ENCODE measurements at regions not wholly inside any gene's neighbourhood (a gene's known extent, or its start where the extent isn't known, plus 50 kb on each side); places are given as distances from the start of the nearest gene placed in this dataset.

DNA sequence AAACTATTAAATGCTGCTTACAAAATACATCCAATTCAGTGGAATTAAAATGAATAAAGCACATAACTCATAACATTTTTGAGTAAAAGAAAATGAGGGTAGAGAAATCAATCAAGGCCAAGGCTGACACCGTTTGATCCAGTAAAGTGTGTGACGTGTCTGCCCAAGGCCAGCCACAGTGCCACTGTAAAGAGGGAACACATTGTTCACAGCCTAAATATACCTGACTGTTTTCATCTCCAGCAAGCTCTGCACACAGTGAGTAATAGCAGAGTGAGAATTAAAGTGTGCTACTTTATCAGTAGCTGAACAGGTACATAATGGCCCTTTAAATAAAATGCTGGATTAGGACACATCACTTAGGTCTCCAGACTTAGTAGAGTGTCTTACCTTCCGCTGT lies 130.8 kb upstream of the DPP6 start:
- Histone ChIP-seq H3K4ac (ENCODE audit: low read depth, low read length) (no peak overlapping the region), H3K4me3 (ENCODE audit: low read length) (no peak overlapping the region), H2AK5ac (ENCODE audit: low read length) (no peak overlapping the region), H4K8ac (ENCODE audit: low read depth, low read length) (no peak overlapping the region), H2BK5ac (ENCODE audit: low read length) (no peak overlapping the region), H2BK120ac (ENCODE audit: low read depth, low read length) (no peak overlapping the region), H3K36me3 (ENCODE audit: control insufficient read depth, insufficient read depth, low read length) (no peaks in the 10 kb centered on the region), H3K9ac (ENCODE audit: low read length) (no peak overlapping the region), H4K5ac (ENCODE audit: low read length) (no peak overlapping the region), H3K79me2 (ENCODE audit: control insufficient read depth, insufficient read depth, low read length) (no peaks in the 10 kb centered on the region), H3K4me2 (ENCODE audit: low read length) (no peak overlapping the region), H2BK15ac (replicated peaks; ENCODE audit: low read depth) (no peak overlapping the region), H3K27ac (ENCODE audit: low read depth, low read length) (no peak overlapping the region), H3K4me1 (ENCODE audit: control insufficient read depth, low read depth, low read length) (no peaks in the 10 kb centered on the region), H3K56ac (ENCODE audit: low read length) (no peak overlapping the region), H3K23ac (ENCODE audit: low read length) (no peak overlapping the region), H3K18ac (ENCODE audit: low read length) (no peak overlapping the region), H3K79me1 (ENCODE audit: low read length) (no peaks in the 10 kb centered on the region), H3K27me3 (ENCODE audit: insufficient read depth, low read length, poor library complexity) (no peaks in the 10 kb centered on the region)
- no CpG with 5 or more reads among the region's 3 CpGs for WGBS (ENCODE audit: extremely low coverage, insufficient coverage, low lambda C conversion rate)
- no peak for DNase-seq

DNA sequence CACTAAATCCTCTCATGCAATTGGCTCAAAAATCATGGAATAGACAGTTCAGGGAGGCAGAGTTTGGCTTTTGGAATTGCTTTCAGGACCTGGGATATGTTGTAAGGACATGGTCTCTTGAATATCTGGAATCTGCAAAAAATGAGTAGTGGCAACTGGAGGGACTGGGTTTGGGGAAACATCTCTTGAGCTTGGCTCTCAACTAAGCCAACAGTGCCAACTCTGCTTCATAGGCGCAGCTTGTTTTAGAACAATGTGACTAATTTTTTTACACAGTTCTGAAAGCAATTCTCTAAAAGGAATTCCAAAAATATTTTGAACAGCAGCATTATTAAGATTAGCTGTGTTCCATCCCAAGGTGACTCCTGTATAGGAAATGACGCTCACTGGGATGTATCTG lies 121.5 kb upstream of the DPP6 start:
- Histone ChIP-seq H3K79me1 (ENCODE audit: low read length) (no peaks in the 10 kb centered on the region), H2AK5ac (ENCODE audit: low read length) (no peak overlapping the region), H2BK5ac (ENCODE audit: low read length) (no peak overlapping the region), H3K4ac (ENCODE audit: low read depth, low read length) (no peak overlapping the region), H3K23ac (ENCODE audit: low read length) (no peak overlapping the region), H4K8ac (ENCODE audit: low read depth, low read length) (no peak overlapping the region), H3K4me1 (ENCODE audit: control insufficient read depth, low read depth, low read length) (no peaks in the 10 kb centered on the region), H2BK15ac (replicated peaks; ENCODE audit: low read depth) (no peak overlapping the region), H2BK120ac (ENCODE audit: low read depth, low read length) (no peak overlapping the region), H3K27ac (ENCODE audit: low read depth, low read length) (no peak overlapping the region), H3K36me3 (ENCODE audit: control insufficient read depth, insufficient read depth, low read length) (no peaks in the 10 kb centered on the region), H3K18ac (ENCODE audit: low read length) (no peak overlapping the region), H3K79me2 (ENCODE audit: control insufficient read depth, insufficient read depth, low read length) (no peaks in the 10 kb centered on the region), H3K27me3 (ENCODE audit: insufficient read depth, low read length, poor library complexity) (no peaks in the 10 kb centered on the region), H3K9ac (ENCODE audit: low read length) (no peak overlapping the region), H3K4me3 (ENCODE audit: low read length) (no peak overlapping the region), H4K5ac (ENCODE audit: low read length) (no peak overlapping the region), H3K56ac (ENCODE audit: low read length) (no peak overlapping the region), H3K4me2 (ENCODE audit: low read length) (no peak overlapping the region)
- DNase-seq = no peak
- WGBS (ENCODE audit: extremely low coverage, insufficient coverage, low lambda C conversion rate) = no CpG with 5 or more reads among the region's 2 CpGs

DNA sequence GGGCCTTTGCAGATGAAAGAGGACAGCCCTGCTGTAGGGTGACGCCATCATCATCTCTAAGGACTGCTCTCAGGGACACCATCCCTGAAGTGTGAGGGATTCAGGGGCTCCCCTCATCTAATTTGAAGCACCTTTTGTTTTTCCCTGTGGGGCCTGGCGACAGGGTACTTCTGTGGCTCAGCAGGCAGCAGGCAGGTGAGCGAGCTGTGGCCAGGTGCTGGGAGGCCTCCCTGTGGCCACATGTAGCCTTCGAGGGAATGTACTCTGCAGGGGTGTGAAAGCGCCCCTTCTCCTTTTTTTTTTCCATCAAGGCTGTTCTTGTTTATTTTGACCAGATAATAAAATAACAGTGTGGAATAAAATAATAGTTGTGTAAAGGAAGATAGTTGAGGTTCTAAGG lies 118.2 kb upstream of the DPP6 start:
- Histone ChIP-seq H3K27ac (ENCODE audit: low read depth, low read length) (no peak overlapping the region), H3K56ac (ENCODE audit: low read length) (no peak overlapping the region), H3K18ac (ENCODE audit: low read length) (no peak overlapping the region), H4K5ac (ENCODE audit: low read length) (no peak overlapping the region), H3K79me2 (ENCODE audit: control insufficient read depth, insufficient read depth, low read length) (no peaks in the 10 kb centered on the region), H3K9ac (ENCODE audit: low read length) (no peak overlapping the region), H3K27me3 (ENCODE audit: insufficient read depth, low read length, poor library complexity) (no peaks in the 10 kb centered on the region), H3K36me3 (ENCODE audit: control insufficient read depth, insufficient read depth, low read length) (no peaks in the 10 kb centered on the region), H3K4ac (ENCODE audit: low read depth, low read length) (no peak overlapping the region), H3K79me1 (ENCODE audit: low read length) (no peaks in the 10 kb centered on the region), H3K4me3 (ENCODE audit: low read length) (no peak overlapping the region), H4K8ac (ENCODE audit: low read depth, low read length) (no peak overlapping the region), H2AK5ac (ENCODE audit: low read length) (no peak overlapping the region), H3K4me1 (ENCODE audit: control insufficient read depth, low read depth, low read length) (no peaks in the 10 kb centered on the region), H2BK120ac (ENCODE audit: low read depth, low read length) (no peak overlapping the region), H2BK15ac (replicated peaks; ENCODE audit: low read depth) (no peak overlapping the region), H3K4me2 (ENCODE audit: low read length) (no peak overlapping the region), H2BK5ac (ENCODE audit: low read length) (no peak overlapping the region), H3K23ac (ENCODE audit: low read length) (no peak overlapping the region)
- WGBS (ENCODE audit: extremely low coverage, insufficient coverage, low lambda C conversion rate) = no CpG with 5 or more reads among the region's 5 CpGs
- DNase-seq = peak; percentile 16

DNA sequence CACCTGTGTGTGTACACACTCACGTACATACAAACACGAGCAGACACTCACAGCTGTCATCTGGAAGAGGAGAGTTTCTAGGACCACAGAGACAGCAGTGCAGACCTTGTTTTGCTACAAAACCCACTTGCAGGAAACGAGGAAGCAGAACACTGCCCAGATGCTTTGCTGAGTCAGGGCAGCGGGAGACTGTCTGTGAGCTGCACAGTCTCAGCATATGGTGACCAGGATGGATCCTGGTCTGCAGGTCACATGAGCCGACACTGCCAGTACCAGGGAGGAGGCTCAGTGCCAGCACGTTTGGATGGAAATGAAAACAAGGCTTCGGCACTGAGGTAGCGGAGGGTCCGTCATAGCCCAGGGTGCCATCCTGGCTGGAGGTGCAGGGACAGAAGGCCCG lies 117.6 kb upstream of the DPP6 start:
- Histone ChIP-seq H3K9ac (ENCODE audit: low read length) (no peak overlapping the region), H3K4ac (ENCODE audit: low read depth, low read length) (no peak overlapping the region), H2BK15ac (replicated peaks; ENCODE audit: low read depth) (no peak overlapping the region), H4K8ac (ENCODE audit: low read depth, low read length) (no peak overlapping the region), H3K56ac (ENCODE audit: low read length) (no peak overlapping the region), H2BK5ac (ENCODE audit: low read length) (no peak overlapping the region), H3K79me1 (ENCODE audit: low read length) (no peaks in the 10 kb centered on the region), H3K36me3 (ENCODE audit: control insufficient read depth, insufficient read depth, low read length) (no peaks in the 10 kb centered on the region), H2BK120ac (ENCODE audit: low read depth, low read length) (no peak overlapping the region), H3K27ac (ENCODE audit: low read depth, low read length) (no peak overlapping the region), H3K4me3 (ENCODE audit: low read length) (no peak overlapping the region), H3K27me3 (ENCODE audit: insufficient read depth, low read length, poor library complexity) (no peaks in the 10 kb centered on the region), H3K4me2 (ENCODE audit: low read length) (no peak overlapping the region), H2AK5ac (ENCODE audit: low read length) (no peak overlapping the region), H4K5ac (ENCODE audit: low read length) (no peak overlapping the region), H3K18ac (ENCODE audit: low read length) (no peak overlapping the region), H3K79me2 (ENCODE audit: control insufficient read depth, insufficient read depth, low read length) (no peaks in the 10 kb centered on the region), H3K4me1 (ENCODE audit: control insufficient read depth, low read depth, low read length) (no peaks in the 10 kb centered on the region), H3K23ac (ENCODE audit: low read length) (no peak overlapping the region)
- WGBS (ENCODE audit: extremely low coverage, insufficient coverage, low lambda C conversion rate) = no CpG with 5 or more reads among the region's 10 CpGs
- DNase-seq = no peak

DNA sequence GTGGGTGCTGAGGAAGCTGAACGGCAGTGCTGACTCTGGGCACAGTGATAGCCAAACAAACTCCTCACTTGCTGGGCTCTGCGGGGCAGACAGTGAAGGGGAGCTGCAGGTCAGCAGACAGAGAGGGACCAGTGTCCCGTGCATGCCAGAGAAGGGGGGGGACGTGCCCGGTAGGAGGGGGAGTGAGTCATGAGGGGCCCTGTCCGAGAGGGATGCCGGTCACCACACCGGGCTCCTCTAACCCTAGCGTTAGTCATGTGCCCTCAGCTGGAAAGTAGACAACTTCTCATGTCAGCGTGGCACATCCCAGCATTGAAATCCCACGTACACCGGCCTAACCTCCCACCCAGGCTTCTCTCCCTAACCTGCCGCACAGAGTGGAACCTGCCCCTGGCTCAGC lies 117.1 kb upstream of the DPP6 start:
- no peaks in the 10 kb centered on the region for H3K79me1 ChIP-seq (ENCODE audit: low read length)
- H2AK5ac ChIP-seq (ENCODE audit: low read length) = no peak overlapping the region
- no peaks in the 10 kb centered on the region for H3K4me1 ChIP-seq (ENCODE audit: control insufficient read depth, low read depth, low read length)
- no peak overlapping the region for H2BK120ac ChIP-seq (ENCODE audit: low read depth, low read length)
- H3K9ac ChIP-seq (ENCODE audit: low read length) = no peak overlapping the region
- H3K4me3 ChIP-seq (ENCODE audit: low read length) = no peak overlapping the region
- H3K79me2 ChIP-seq (ENCODE audit: control insufficient read depth, insufficient read depth, low read length) = no peaks in the 10 kb centered on the region
- no peak overlapping the region for H4K5ac ChIP-seq (ENCODE audit: low read length)
- H3K27ac ChIP-seq (ENCODE audit: low read depth, low read length) = no peak overlapping the region
- WGBS (ENCODE audit: extremely low coverage, insufficient coverage, low lambda C conversion rate) = no CpG with 5 or more reads among the region's 13 CpGs
- H2BK5ac ChIP-seq (ENCODE audit: low read length) = no peak overlapping the region
- no peak overlapping the region for H2BK15ac ChIP-seq (replicated peaks; ENCODE audit: low read depth)
- H3K23ac ChIP-seq (ENCODE audit: low read length) = no peak overlapping the region
- DNase-seq = no peak
- H4K8ac ChIP-seq (ENCODE audit: low read depth, low read length) = no peak overlapping the region
- H3K4me2 ChIP-seq (ENCODE audit: low read length) = no peak overlapping the region
- H3K18ac ChIP-seq (ENCODE audit: low read length) = no peak overlapping the region
- H3K4ac ChIP-seq (ENCODE audit: low read depth, low read length) = no peak overlapping the region
- H3K36me3 ChIP-seq (ENCODE audit: control insufficient read depth, insufficient read depth, low read length) = no peaks in the 10 kb centered on the region
- H3K27me3 ChIP-seq (ENCODE audit: insufficient read depth, low read length, poor library complexity) = no peaks in the 10 kb centered on the region
- H3K56ac ChIP-seq (ENCODE audit: low read length) = no peak overlapping the region

DNA sequence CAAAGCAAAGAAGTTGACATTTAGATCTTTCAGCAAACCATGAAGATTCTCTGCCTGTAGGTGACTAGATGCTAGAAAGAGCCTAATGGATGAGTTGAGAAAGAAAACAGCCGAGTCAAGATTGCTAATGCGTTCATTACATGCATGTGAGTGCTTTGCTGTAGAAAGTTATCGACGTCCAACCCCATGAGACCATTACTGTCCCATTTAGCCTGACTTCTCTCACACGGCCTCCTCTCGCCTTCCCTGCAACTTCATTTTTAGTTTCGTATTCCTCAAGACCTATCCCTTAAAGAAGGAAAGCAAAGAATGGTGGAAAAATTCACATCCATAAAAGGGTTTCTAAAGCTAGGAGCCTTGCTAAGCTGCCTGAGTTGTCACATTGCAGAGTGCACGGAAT lies 113.7 kb upstream of the DPP6 start:
- no peak overlapping the region for H2BK5ac ChIP-seq (ENCODE audit: low read length)
- H3K36me3 ChIP-seq (ENCODE audit: control insufficient read depth, insufficient read depth, low read length) = no peaks in the 10 kb centered on the region
- H3K4me3 ChIP-seq (ENCODE audit: low read length) = no peak overlapping the region
- no peak overlapping the region for H2BK120ac ChIP-seq (ENCODE audit: low read depth, low read length)
- H3K79me1 ChIP-seq (ENCODE audit: low read length) = no peaks in the 10 kb centered on the region
- H3K23ac ChIP-seq (ENCODE audit: low read length) = no peak overlapping the region
- H3K56ac ChIP-seq (ENCODE audit: low read length) = no peak overlapping the region
- no peaks in the 10 kb centered on the region for H3K27me3 ChIP-seq (ENCODE audit: insufficient read depth, low read length, poor library complexity)
- no peak overlapping the region for H4K5ac ChIP-seq (ENCODE audit: low read length)
- H3K4ac ChIP-seq (ENCODE audit: low read depth, low read length) = no peak overlapping the region
- no peaks in the 10 kb centered on the region for H3K79me2 ChIP-seq (ENCODE audit: control insufficient read depth, insufficient read depth, low read length)
- H3K4me1 ChIP-seq (ENCODE audit: control insufficient read depth, low read depth, low read length) = no peaks in the 10 kb centered on the region
- no peak overlapping the region for H2BK15ac ChIP-seq (replicated peaks; ENCODE audit: low read depth)
- H3K27ac ChIP-seq (ENCODE audit: low read depth, low read length) = no peak overlapping the region
- no peak overlapping the region for H3K18ac ChIP-seq (ENCODE audit: low read length)
- H3K4me2 ChIP-seq (ENCODE audit: low read length) = no peak overlapping the region
- no peak for DNase-seq
- WGBS (ENCODE audit: extremely low coverage, insufficient coverage, low lambda C conversion rate) = no CpG with 5 or more reads among the region's 8 CpGs
- H3K9ac ChIP-seq (ENCODE audit: low read length) = no peak overlapping the region
- no peak overlapping the region for H4K8ac ChIP-seq (ENCODE audit: low read depth, low read length)
- no peak overlapping the region for H2AK5ac ChIP-seq (ENCODE audit: low read length)

Measured in mesendoderm (in vitro differentiated cells).